CD14-positive monocyte (primary cell): ENCODE measurements at regions not wholly inside any gene's neighbourhood (a gene's known extent, or its start where the extent isn't known, plus 50 kb on each side); places are given as distances from the start of the nearest gene placed in this dataset.
A peak's percentile ranks its signal among the peaks of the same experiment; 100 is the strongest.

Source experiments
- DNase-seq, 3 donors: peaks; one replicate each; pipeline ENCODE4 v3.0.0-alpha.2; 2011 to 2022
- H2AFZ ChIP-seq: 2 replicates; pipeline ENCODE4 v1.6.0; 2012; ENCODE audit warnings: mild to moderate bottlenecking, low read depth, low read length, inconsistent platforms; ENCODE audit not compliant: insufficient read depth, poor library complexity, severe bottlenecking
- H3K27ac ChIP-seq, 2 donors: 1 replicate in 1 of 2; 2 replicates in 1 of 2; pipeline ENCODE4 v1.5.1; 2012 to 2013; ENCODE audit warnings: low read length in 2 of 2, control low read depth in 1 of 2, inconsistent platforms in 1 of 2, low read depth in 1 of 2, mild to moderate bottlenecking in 1 of 2
- H3K27me3 ChIP-seq, 2 donors: one replicate each; pipeline versions ENCODE4 v1.6.0 to v1.6.1; 2011 to 2013; ENCODE audit warnings: low read length in 2 of 2; ENCODE audit not compliant: control insufficient read depth in 2 of 2, insufficient read depth in 2 of 2
- H3K36me3 ChIP-seq, 2 donors: replicated peaks in 1 of 2; 1 replicate in 1 of 2; 2 replicates in 1 of 2; pipeline versions ENCODE4 v1.5.1 to v1.6.1; 2012 to 2013; ENCODE audit warnings: low read length in 2 of 2, control low read depth in 1 of 2, inconsistent platforms in 1 of 2, mild to moderate bottlenecking in 1 of 2; ENCODE audit not compliant: insufficient read depth in 2 of 2, control insufficient read depth in 1 of 2
- H3K4me1 ChIP-seq, 2 donors: 1 replicate in 1 of 2; 2 replicates in 1 of 2; pipeline versions ENCODE4 v1.5.1 to v1.6.1; 2012 to 2013; ENCODE audit warnings: low read length in 2 of 2, control low read depth in 1 of 2, inconsistent platforms in 1 of 2, mild to moderate bottlenecking in 1 of 2, moderate library complexity in 1 of 2; ENCODE audit not compliant: insufficient read depth in 2 of 2, control insufficient read depth in 1 of 2
- H3K4me2 ChIP-seq: replicated peaks from 2 replicates; pipeline ENCODE3; 2012; ENCODE audit warnings: low read length, moderate library complexity, mild to moderate bottlenecking; ENCODE audit not compliant: poor library complexity, severe bottlenecking; ENCODE audit errors: extremely low read depth
- H3K4me3 ChIP-seq, 3 experiments: fragments of 200-600 bp in 1 of 3; sonication (generic) in 1 of 3; replicated peaks in 1 of 3; 1 replicate in 2 of 3; 2 replicates in 1 of 3; pipeline ENCODE4 v1.5.1; 2011 to 2013; ENCODE audit warnings: low read length in 3 of 3, mild to moderate bottlenecking in 3 of 3, control low read depth in 2 of 3, low read depth in 2 of 3, inconsistent platforms in 1 of 3, moderate library complexity in 1 of 3
- H3K79me2 ChIP-seq: 2 replicates; pipeline ENCODE4 v1.6.0; 2012; ENCODE audit warnings: mild to moderate bottlenecking, control low read depth, inconsistent platforms, low read length, moderate library complexity; ENCODE audit not compliant: insufficient read depth
- H3K9ac ChIP-seq: 2 replicates; pipeline ENCODE4 v1.6.0; 2017; ENCODE audit warnings: low read length, mild to moderate bottlenecking; ENCODE audit not compliant: insufficient read depth, poor library complexity, severe bottlenecking
- H3K9me3 ChIP-seq, 2 donors: replicated peaks in 1 of 2; 1 replicate in 1 of 2; 2 replicates in 1 of 2; pipeline versions ENCODE4 v1.5.1 to v1.6.1; 2012 to 2013; ENCODE audit warnings: low read length in 2 of 2, control low read depth in 1 of 2; ENCODE audit not compliant: control insufficient read depth in 1 of 2, insufficient read depth in 1 of 2
- H4K20me1 ChIP-seq: 2 replicates; pipeline ENCODE4 v1.6.0; 2012; ENCODE audit warnings: mild to moderate bottlenecking, low read length, control low read depth, moderate library complexity; ENCODE audit not compliant: insufficient read depth
- H3K27ac Mint-ChIP-seq, 7 donors: one replicate each; pipeline ENCODE4 v1.8.0; 2020; ENCODE audit warnings: mild to moderate bottlenecking in 7 of 7, mixed read lengths in 7 of 7, moderate library complexity in 6 of 7, inconsistent platforms in 2 of 7
- H3K27me3 Mint-ChIP-seq, 3 donors: one replicate each; pipeline ENCODE4 v1.8.0; 2021 to 2022; ENCODE audit warnings: low read depth in 3 of 3, mild to moderate bottlenecking in 3 of 3, mixed read lengths in 3 of 3, moderate library complexity in 3 of 3, inconsistent platforms in 1 of 3
- H3K36me3 Mint-ChIP-seq, 2 donors: one replicate each; pipeline ENCODE4 v1.8.0; 2020; ENCODE audit warnings: mixed read lengths in 2 of 2, inconsistent platforms in 1 of 2, mild to moderate bottlenecking in 1 of 2
- H3K4me1 Mint-ChIP-seq: one replicate; pipeline ENCODE4 v1.8.0; 2020; ENCODE audit warnings: mild to moderate bottlenecking, mixed read lengths
- H3K4me3 Mint-ChIP-seq, 2 donors: one replicate each; pipeline ENCODE4 v1.8.0; 2020; ENCODE audit warnings: mild to moderate bottlenecking in 2 of 2, mixed read lengths in 2 of 2, moderate library complexity in 1 of 2
- H3K9me3 Mint-ChIP-seq, 7 donors: one replicate each; pipeline ENCODE4 v1.8.0; 2020 to 2022; ENCODE audit warnings: mixed read lengths in 7 of 7, mild to moderate bottlenecking in 6 of 7, moderate library complexity in 6 of 7, inconsistent platforms in 2 of 7
- CTCF ChIP-seq: fragments of 200-600 bp; IDR thresholded peaks from one replicate; pipeline ENCODE4 v1.8.0; 2022; ENCODE audit warnings: antibody characterized with exemption, mild to moderate bottlenecking
- WGBS: methylation state at CpG from one replicate; pipeline ENCODE4 v1.1.5; 2013; ENCODE audit warnings: missing lambda C conversion rate; ENCODE audit not compliant: insufficient coverage; 5-methylcytosine and 5-hydroxymethylcytosine counted together
- intact Hi-C, 2 donors: fragments of 100-400 bp; cut with micrococcal nuclease; formaldehyde crosslinking; loops; one replicate each; pipeline versions ENCODE4 v1.15.0 to v1.15.1; 2023

GRCh38 chr9:129473523-129474244 is 147.2 kb downstream of the C9orf50 start:
- Mint-ChIP-seq H3K4me3 (no peak overlapping the region), H3K27ac (peak overlapping the region in 1 of 7 donors; percentile 54), H3K36me3 (peaks cover 0 to 3% of the 10 kb centered on the region in 2 donors), H3K4me1 (peaks cover 30% of the 10 kb centered on the region), H3K9me3 (peaks cover 6 to 14% (median 6%) of the 10 kb centered on the region in 7 donors), H3K27me3 (peaks cover 2 to 8% (median 4%) of the 10 kb centered on the region in 3 donors)
- Histone ChIP-seq H3K27me3 (no peaks in the 10 kb centered on the region), H3K36me3 (no peaks in the 10 kb centered on the region), H3K79me2 (no peaks in the 10 kb centered on the region), H3K9ac (no peak overlapping the region), H3K4me3 (no peak overlapping the region), H3K27ac (no peak overlapping the region), H3K4me1 (peaks cover 29 to 39% of the 10 kb centered on the region in 2 donors), H3K9me3 (peaks cover 6 to 10% of the 10 kb centered on the region in 2 donors), H4K20me1 (no peaks in the 10 kb centered on the region), H2AFZ (no peak overlapping the region), H3K4me2 (no peak overlapping the region)
- WGBS = 100% methylated on average over 4 of the region's 15 CpGs
- TF ChIP-seq CTCF = no peak
- DNase-seq = no peak
- intact Hi-C loops = no loop called here

- H3K4me2 ChIP-seq = no peak overlapping the region
- intact Hi-C loops = no loop called here
- DNase-seq = no peak
- H3K9ac ChIP-seq = no peak overlapping the region
- Mint-ChIP-seq H3K36me3 (peaks cover 0 to 3% of the 10 kb centered on the region in 2 donors), H3K27me3 (peaks cover 2 to 4% (median 3%) of the 10 kb centered on the region in 3 donors), H3K4me1 (peaks cover 30% of the 10 kb centered on the region), H3K27ac (no peak overlapping the region), H3K4me3 (no peak overlapping the region), H3K9me3 (peaks cover 6 to 14% (median 6%) of the 10 kb centered on the region in 7 donors)
- no peak for TF ChIP-seq CTCF
- no peaks in the 10 kb centered on the region for H4K20me1 ChIP-seq
- no peak overlapping the region for H3K4me3 ChIP-seq
- H3K27me3 ChIP-seq = no peaks in the 10 kb centered on the region
- no peak overlapping the region for H2AFZ ChIP-seq
- H3K4me1 ChIP-seq = peaks cover 29 to 39% of the 10 kb centered on the region in 2 donors
- WGBS = 0% methylated on average over 5 of the region's 6 CpGs
- H3K9me3 ChIP-seq = peaks cover 6 to 10% of the 10 kb centered on the region in 2 donors
- H3K36me3 ChIP-seq = no peaks in the 10 kb centered on the region
- H3K27ac ChIP-seq = no peak overlapping the region
- no peaks in the 10 kb centered on the region for H3K79me2 ChIP-seq
These were observed 148.2 kb downstream of the C9orf50 start for GRCh38 chr9:129472651-129473102.
